H9 (cell line): ENCODE measurements at regions not wholly inside any gene's neighbourhood (a gene's known extent, or its start where the extent isn't known, plus 50 kb on each side); places are given as distances from the start of the nearest gene placed in this dataset.

Experiments used
- DNase-seq: peaks from one replicate; pipeline ENCODE4 v3.0.0-alpha.2; 2017
- H2AFZ ChIP-seq: one replicate; pipeline ENCODE4 v1.6.1; 2013; ENCODE audit warnings: mild to moderate bottlenecking, low read length, control low read depth, moderate library complexity
- H2AK5ac ChIP-seq: 2 replicates; pipeline ENCODE4 v1.6.1; 2013; ENCODE audit warnings: low read length, control low read depth, mixed read lengths; ENCODE audit not compliant: insufficient read length
- H2BK120ac ChIP-seq: one replicate; pipeline ENCODE4 v1.6.1; 2013; ENCODE audit warnings: low read depth, mild to moderate bottlenecking, low read length, control low read depth, inconsistent platforms; ENCODE audit not compliant: poor library complexity, severe bottlenecking
- H2BK12ac ChIP-seq: 2 replicates; pipeline ENCODE4 v1.6.1; 2013; ENCODE audit warnings: low read length, control low read depth, mixed read lengths, low read depth; ENCODE audit not compliant: insufficient read length
- H2BK15ac ChIP-seq: 2 replicates; pipeline ENCODE4 v1.6.1; 2013; ENCODE audit warnings: low read depth, low read length, control low read depth
- H2BK20ac ChIP-seq: one replicate; pipeline ENCODE4 v1.6.1; 2013; ENCODE audit warnings: low read depth, mild to moderate bottlenecking, low read length, control low read depth, inconsistent platforms; ENCODE audit not compliant: poor library complexity, severe bottlenecking
- H2BK5ac ChIP-seq: 2 replicates; pipeline ENCODE4 v1.6.1; 2013; ENCODE audit warnings: low read length, control low read depth, mixed read lengths; ENCODE audit not compliant: insufficient read length
- H3K14ac ChIP-seq: 2 replicates; pipeline ENCODE4 v1.6.1; 2013; ENCODE audit warnings: low read length, control low read depth; ENCODE audit not compliant: insufficient read depth
- H3K18ac ChIP-seq: 2 replicates; pipeline ENCODE4 v1.6.1; 2013; ENCODE audit warnings: low read depth, mild to moderate bottlenecking, mixed read lengths, low read length, control low read depth; ENCODE audit not compliant: insufficient read length
- H3K23ac ChIP-seq: 2 replicates; pipeline ENCODE4 v1.6.1; 2013; ENCODE audit warnings: low read length, control low read depth, mixed read lengths, low read depth; ENCODE audit not compliant: insufficient read length
- H3K23me2 ChIP-seq: 2 replicates; pipeline ENCODE4 v1.6.1; 2013; ENCODE audit warnings: low read depth, mild to moderate bottlenecking, mixed read lengths, low read length, control low read depth; ENCODE audit not compliant: insufficient read length, poor library complexity, severe bottlenecking
- H3K27ac ChIP-seq: 2 replicates; pipeline ENCODE4 v1.5.1; 2013; ENCODE audit warnings: low read length, control low read depth, mixed read lengths, low read depth; ENCODE audit not compliant: insufficient read length
- H3K27me3 ChIP-seq: 2 replicates; pipeline ENCODE4 v1.6.1; 2013; ENCODE audit warnings: low read length, control low read depth, inconsistent platforms; ENCODE audit not compliant: insufficient read depth
- H3K4ac ChIP-seq: 2 replicates; pipeline ENCODE4 v1.6.1; 2013; ENCODE audit warnings: low read depth, mild to moderate bottlenecking, control low read depth, inconsistent platforms, low read length, moderate library complexity
- H3K4me1 ChIP-seq: 2 replicates; pipeline ENCODE4 v1.6.1; 2013; ENCODE audit warnings: low read length, control low read depth, inconsistent platforms; ENCODE audit not compliant: insufficient read depth
- H3K4me2 ChIP-seq: 2 replicates; pipeline ENCODE4 v1.6.1; 2013; ENCODE audit warnings: low read length, control low read depth, mixed read lengths; ENCODE audit not compliant: insufficient read length, insufficient read depth
- H3K56ac ChIP-seq: 2 replicates; pipeline ENCODE4 v1.6.1; 2013; ENCODE audit warnings: low read depth, mild to moderate bottlenecking, mixed read lengths, low read length, control low read depth; ENCODE audit not compliant: insufficient read length
- H3K79me1 ChIP-seq: 2 replicates; pipeline ENCODE4 v1.6.1; 2013; ENCODE audit warnings: low read depth, mild to moderate bottlenecking, moderate library complexity, low read length, control low read depth, inconsistent platforms; ENCODE audit not compliant: insufficient read depth, poor library complexity, severe bottlenecking
- H3K79me2 ChIP-seq: 2 replicates; pipeline ENCODE4 v1.6.1; 2013; ENCODE audit warnings: low read length, control low read depth, inconsistent platforms; ENCODE audit not compliant: insufficient read depth
- H3K9ac ChIP-seq: 2 replicates; pipeline ENCODE4 v1.6.1; 2013; ENCODE audit warnings: low read length, control low read depth, mixed read lengths; ENCODE audit not compliant: insufficient read length; ENCODE audit errors: extremely low read depth
- H3K9me3 ChIP-seq: one replicate; pipeline ENCODE4 v1.6.1; 2013; ENCODE audit warnings: low read depth, low read length, inconsistent platforms; ENCODE audit not compliant: control insufficient read depth
- H3T11ph ChIP-seq: one replicate; pipeline ENCODE4 v1.6.1; 2013; ENCODE audit warnings: mild to moderate bottlenecking, low read length, control low read depth, inconsistent platforms
- H4K20me1 ChIP-seq: one replicate; pipeline ENCODE4 v1.6.1; 2013; ENCODE audit not compliant: control insufficient read depth, insufficient read length, insufficient read depth
- H4K5ac ChIP-seq: 2 replicates; pipeline ENCODE4 v1.6.1; 2013; ENCODE audit warnings: low read depth, mild to moderate bottlenecking, mixed read lengths, low read length, control low read depth; ENCODE audit not compliant: insufficient read length
- H4K8ac ChIP-seq: replicated peaks from 2 replicates; pipeline ENCODE4 v1.6.1; 2013; ENCODE audit warnings: low read length, control low read depth, mixed read lengths, low read depth; ENCODE audit not compliant: insufficient read length
- H4K91ac ChIP-seq: 2 replicates; pipeline ENCODE4 v1.6.1; 2013; ENCODE audit warnings: low read depth, mild to moderate bottlenecking, moderate library complexity, mixed read lengths, low read length, control low read depth; ENCODE audit not compliant: insufficient read length
- H3K27ac Mint-ChIP-seq, 3 experiments: 2 replicates in 2 of 3; 3 replicates in 1 of 3; pipeline ENCODE4 v1.8.0; 2020 to 2021; ENCODE audit warnings: mixed read lengths in 3 of 3, mild to moderate bottlenecking in 1 of 3, moderate library complexity in 1 of 3
- H3K27me3 Mint-ChIP-seq: 2 replicates; pipeline ENCODE4 v1.8.0; 2021; ENCODE audit warnings: low read depth, mild to moderate bottlenecking, moderate library complexity, mixed read lengths
- H3K36me3 Mint-ChIP-seq, 3 experiments: 2 replicates in 2 of 3; 3 replicates in 1 of 3; pipeline ENCODE4 v1.8.0; 2020 to 2021; ENCODE audit warnings: low read depth in 3 of 3, mixed read lengths in 3 of 3; ENCODE audit not compliant: insufficient read depth in 1 of 3
- H3K4me1 Mint-ChIP-seq, 2 experiments: 2 replicates each; pipeline ENCODE4 v1.8.0; 2020; ENCODE audit warnings: mixed read lengths in 2 of 2
- H3K4me3 Mint-ChIP-seq, 2 experiments: 2 replicates in 1 of 2; 3 replicates in 1 of 2; pipeline ENCODE4 v1.8.0; 2020 to 2021; ENCODE audit warnings: mild to moderate bottlenecking in 2 of 2, mixed read lengths in 2 of 2, moderate library complexity in 1 of 2
- H3K9me3 Mint-ChIP-seq, 2 experiments: 2 replicates in 1 of 2; 3 replicates in 1 of 2; pipeline ENCODE4 v1.8.0; 2020; ENCODE audit warnings: mild to moderate bottlenecking in 2 of 2, mixed read lengths in 2 of 2, moderate library complexity in 1 of 2
- CTCF ChIP-seq: fragments of 200-600 bp; sonication (generic); conservative IDR thresholded peaks from 3 replicates; pipeline ENCODE4 v1.8.0; 2021; ENCODE audit warnings: antibody characterized with exemption, mild to moderate bottlenecking
- WGBS: extraction: QIAGEN DNeasy Blood & Tissue Kit; methylation state at CpG from one replicate; pipeline ENCODE4 v1.1.7; 2013; ENCODE audit warnings: missing lambda C conversion rate, low lambda C conversion rate, mixed read lengths; ENCODE audit not compliant: insufficient read length; ENCODE audit errors: extremely low coverage; 5-methylcytosine and 5-hydroxymethylcytosine counted together

GRCh38 chr5:166517976-166518375 is 1773.5 kb upstream of the WWC1 start:
- no peaks in the 10 kb centered on the region for H3K9me3 ChIP-seq
- H2BK12ac ChIP-seq = no peak overlapping the region
- H4K5ac ChIP-seq = no peak overlapping the region
- H3K27me3 ChIP-seq = no peaks in the 10 kb centered on the region
- no peak overlapping the region for H4K91ac ChIP-seq
- no peak overlapping the region for H2BK15ac ChIP-seq
- no peaks in the 10 kb centered on the region for H4K20me1 ChIP-seq
- no peak overlapping the region for H2BK20ac ChIP-seq
- no peak overlapping the region for H3K9ac ChIP-seq
- Mint-ChIP-seq H3K4me1 (no peaks in the 10 kb centered on the region), H3K4me3 (no peak overlapping the region), H3K27me3 (no peaks in the 10 kb centered on the region; the same call in 1 of the 2 replicates), H3K36me3 (peaks cover 0 to 6% (median 1%) of the 10 kb centered on the region in 3 experiments; a peak in 3 of 7 replicates), H3K27ac (no peak overlapping the region), H3K9me3 (no peaks in the 10 kb centered on the region)
- no peak overlapping the region for H2AK5ac ChIP-seq
- no peak overlapping the region for H3T11ph ChIP-seq
- no peak overlapping the region for H2AFZ ChIP-seq
- H3K56ac ChIP-seq = no peak overlapping the region
- no peaks in the 10 kb centered on the region for H3K4me1 ChIP-seq
- H3K27ac ChIP-seq = no peak overlapping the region
- no peak overlapping the region for H3K4me2 ChIP-seq
- H3K14ac ChIP-seq = no peak overlapping the region
- no peaks in the 10 kb centered on the region for H3K23me2 ChIP-seq
- no peaks in the 10 kb centered on the region for H3K79me2 ChIP-seq
- no CpG with 5 or more reads among the region's 5 CpGs for WGBS
- DNase-seq = no peak
- H4K8ac ChIP-seq = no peak overlapping the region
- H3K79me1 ChIP-seq = no peaks in the 10 kb centered on the region
- no peak overlapping the region for H2BK5ac ChIP-seq
- TF ChIP-seq CTCF = no peak
- H3K4ac ChIP-seq = no peak overlapping the region
- H3K18ac ChIP-seq = no peak overlapping the region
- no peak overlapping the region for H3K23ac ChIP-seq
- no peak overlapping the region for H2BK120ac ChIP-seq
